ENCODE measurements at regions not wholly inside any gene's neighbourhood (a gene's known extent, or its start where the extent isn't known, plus 50 kb on each side); places are given as distances from the start of the nearest gene placed in this dataset.

- ATAC-seq (ENCODE audit: insufficient number of reproducible peaks, low FRiP score, low read depth), result no peak
- no peak overlapping the region for H3K27ac ChIP-seq
- H3K9me3 ChIP-seq, result no peaks in the 10 kb centered on the region
- H3K36me3 ChIP-seq, result no peaks in the 10 kb centered on the region
- no peaks in the 10 kb centered on the region for H3K27me3 ChIP-seq (replicated peaks; ENCODE audit: insufficient read depth)
- H3K4me1 ChIP-seq (ENCODE audit: control insufficient read depth in 1 of 2, low read depth in 2 of 2), result peaks cover 3 to 18% of the 10 kb centered on the region in 2 donors
- TF ChIP-seq CTCF (IDR thresholded peaks at IDR 0.05), result no peak
- DNase-seq (ENCODE audit: low spot score), result no peak
- H3K4me3 ChIP-seq, result no peak overlapping the region
Observed at GRCh38 chr15:93228546-93228945, 139.5 kb upstream of the RGMA start.

- DNase-seq (ENCODE audit: low spot score) (no peak), ATAC-seq (ENCODE audit: insufficient number of reproducible peaks, low FRiP score, low read depth) (no peak)
- Histone ChIP-seq H3K4me3 (no peak overlapping the region), H3K4me1 (ENCODE audit: control insufficient read depth in 1 of 2, low read depth in 2 of 2) (no peaks in the 10 kb centered on the region), H3K27ac (no peak overlapping the region), H3K27me3 (replicated peaks; ENCODE audit: insufficient read depth) (no peaks in the 10 kb centered on the region), H3K9me3 (no peaks in the 10 kb centered on the region), H3K36me3 (no peaks in the 10 kb centered on the region)
- TF ChIP-seq CTCF (IDR thresholded peaks at IDR 0.05), result no peak
Observed at GRCh38 chr15:93223803-93224202, 134.8 kb upstream of the RGMA start.

GRCh38 chr15:93221759-93222158, 132.7 kb upstream of the RGMA start:
- H3K4me1 ChIP-seq (ENCODE audit: control insufficient read depth in 1 of 2, low read depth in 2 of 2), result peaks cover 6 to 16% of the 10 kb centered on the region in 2 donors
- no peak overlapping the region for H3K27ac ChIP-seq
- ATAC-seq (ENCODE audit: insufficient number of reproducible peaks, low FRiP score, low read depth) (no peak), DNase-seq (ENCODE audit: low spot score) (no peak)
- H3K27me3 ChIP-seq (replicated peaks; ENCODE audit: insufficient read depth), result no peaks in the 10 kb centered on the region
- H3K4me3 ChIP-seq, result no peak overlapping the region
- no peaks in the 10 kb centered on the region for H3K36me3 ChIP-seq
- no peak for TF ChIP-seq CTCF (IDR thresholded peaks at IDR 0.05)
- H3K9me3 ChIP-seq, result no peaks in the 10 kb centered on the region

- DNase-seq (ENCODE audit: low spot score), result no peak
- no peak for TF ChIP-seq CTCF (IDR thresholded peaks at IDR 0.05)
Observed at GRCh38 chr15:93219859-93220420, 130.9 kb upstream of the RGMA start.

GRCh38 chr15:93217343-93217742, 128.3 kb upstream of the RGMA start:
- no peak for DNase-seq (ENCODE audit: low spot score)
- H3K27ac ChIP-seq, result peak overlapping the region; percentile 4 to 19
- ATAC-seq (ENCODE audit: insufficient number of reproducible peaks, low FRiP score, low read depth), result peak; percentile 51

More at GRCh38 chr15:93219859-93220420, 130.9 kb upstream of the RGMA start:
- no peak overlapping the region for H3K27ac ChIP-seq
- no peaks in the 10 kb centered on the region for H3K27me3 ChIP-seq (replicated peaks; ENCODE audit: insufficient read depth)
- peaks cover 6 to 33% of the 10 kb centered on the region in 2 donors for H3K4me1 ChIP-seq (ENCODE audit: control insufficient read depth in 1 of 2, low read depth in 2 of 2)
- H3K4me3 ChIP-seq, result no peak overlapping the region
- H3K9me3 ChIP-seq, result no peaks in the 10 kb centered on the region
- no peaks in the 10 kb centered on the region for H3K36me3 ChIP-seq
- no peak for ATAC-seq (ENCODE audit: insufficient number of reproducible peaks, low FRiP score, low read depth)

More at GRCh38 chr15:93217343-93217742, 128.3 kb upstream of the RGMA start:
- Histone ChIP-seq H3K27me3 (replicated peaks; ENCODE audit: insufficient read depth) (no peaks in the 10 kb centered on the region), H3K36me3 (no peaks in the 10 kb centered on the region), H3K4me1 (ENCODE audit: control insufficient read depth in 1 of 2, low read depth in 2 of 2) (peaks cover 6 to 33% of the 10 kb centered on the region in 2 donors), H3K4me3 (no peak overlapping the region), H3K9me3 (no peaks in the 10 kb centered on the region)
- TF ChIP-seq CTCF (IDR thresholded peaks at IDR 0.05), result no peak
